Mesendoderm (in vitro differentiated cells): ENCODE measurements at regions not wholly inside any gene's neighbourhood (a gene's known extent, or its start where the extent isn't known, plus 50 kb on each side); places are given as distances from the start of the nearest gene placed in this dataset.

Source experiments
- DNase-seq: peaks from one replicate; pipeline ENCODE4 v3.0.0; 2013
- H2AK5ac ChIP-seq: 2 replicates; pipeline ENCODE4 v1.6.1; 2013; ENCODE audit warnings: low read length, inconsistent platforms
- H2BK120ac ChIP-seq: 2 replicates; pipeline ENCODE4 v1.6.1; 2013; ENCODE audit warnings: low read depth, mild to moderate bottlenecking, low read length, moderate library complexity, mixed read lengths
- H2BK15ac ChIP-seq: replicated peaks from 2 replicates; pipeline ENCODE4 v1.6.1; 2013; ENCODE audit warnings: low read depth, mild to moderate bottlenecking, moderate library complexity
- H2BK5ac ChIP-seq: 2 replicates; pipeline ENCODE4 v1.6.1; 2013; ENCODE audit warnings: low read length, inconsistent platforms
- H3K18ac ChIP-seq: 2 replicates; pipeline ENCODE4 v1.6.1; 2013; ENCODE audit warnings: mild to moderate bottlenecking, low read length, mixed read lengths
- H3K23ac ChIP-seq: one replicate; pipeline ENCODE4 v1.6.1; 2013; ENCODE audit warnings: low read length
- H3K27ac ChIP-seq: 2 replicates; pipeline ENCODE4 v1.5.1; 2013; ENCODE audit warnings: low read depth, mild to moderate bottlenecking, inconsistent platforms, low read length, moderate library complexity
- H3K27me3 ChIP-seq: 2 replicates; pipeline ENCODE4 v1.6.1; 2013; ENCODE audit warnings: low read length, control low read depth, mild to moderate bottlenecking, inconsistent platforms; ENCODE audit not compliant: insufficient read depth, poor library complexity
- H3K36me3 ChIP-seq: 2 replicates; pipeline ENCODE4 v1.6.1; 2013; ENCODE audit warnings: low read length, inconsistent platforms; ENCODE audit not compliant: control insufficient read depth, insufficient read depth
- H3K4ac ChIP-seq: one replicate; pipeline ENCODE4 v1.6.1; 2013; ENCODE audit warnings: low read depth, mild to moderate bottlenecking, low read length, moderate library complexity
- H3K4me1 ChIP-seq: 2 replicates; pipeline ENCODE4 v1.6.1; 2013; ENCODE audit warnings: low read depth, low read length, inconsistent platforms; ENCODE audit not compliant: control insufficient read depth
- H3K4me2 ChIP-seq: 2 replicates; pipeline ENCODE4 v1.6.1; 2013; ENCODE audit warnings: low read length
- H3K4me3 ChIP-seq: 2 replicates; pipeline ENCODE4 v1.5.1; 2013; ENCODE audit warnings: mild to moderate bottlenecking, low read length
- H3K56ac ChIP-seq: one replicate; pipeline ENCODE4 v1.6.1; 2013; ENCODE audit warnings: low read length
- H3K79me1 ChIP-seq: 2 replicates; pipeline ENCODE4 v1.6.1; 2013; ENCODE audit warnings: low read length, inconsistent platforms
- H3K79me2 ChIP-seq: 2 replicates; pipeline ENCODE4 v1.6.1; 2013; ENCODE audit warnings: mild to moderate bottlenecking, low read length; ENCODE audit not compliant: control insufficient read depth, insufficient read depth
- H3K9ac ChIP-seq: 2 replicates; pipeline ENCODE4 v1.6.1; 2013; ENCODE audit warnings: low read length, inconsistent platforms
- H4K5ac ChIP-seq: one replicate; pipeline ENCODE4 v1.6.1; 2013; ENCODE audit warnings: low read length
- H4K8ac ChIP-seq: one replicate; pipeline ENCODE4 v1.6.1; 2013; ENCODE audit warnings: low read depth, mild to moderate bottlenecking, control low read depth, low read length, moderate library complexity
- WGBS: extraction: QIAGEN DNeasy Blood & Tissue Kit; methylation state at CpG from one replicate; pipeline ENCODE4 v1.1.7; 2013; ENCODE audit warnings: low lambda C conversion rate, missing lambda C conversion rate; ENCODE audit not compliant: insufficient coverage; ENCODE audit errors: extremely low coverage; 5-methylcytosine and 5-hydroxymethylcytosine counted together

GRCh38 chr1:190578526-190578925, 100.9 kb upstream of the BRINP3 start:
- Histone ChIP-seq H3K79me2 (no peaks in the 10 kb centered on the region), H3K27ac (no peak overlapping the region), H3K9ac (no peak overlapping the region), H3K4me1 (no peaks in the 10 kb centered on the region), H3K4me3 (no peak overlapping the region), H3K56ac (no peak overlapping the region), H4K5ac (no peak overlapping the region), H3K79me1 (no peaks in the 10 kb centered on the region), H3K36me3 (no peaks in the 10 kb centered on the region), H3K27me3 (no peaks in the 10 kb centered on the region), H2BK5ac (no peak overlapping the region), H2AK5ac (no peak overlapping the region), H3K18ac (no peak overlapping the region), H3K23ac (no peak overlapping the region), H4K8ac (no peak overlapping the region), H3K4me2 (no peak overlapping the region), H2BK120ac (no peak overlapping the region), H3K4ac (no peak overlapping the region), H2BK15ac (no peak overlapping the region)
- no peak for DNase-seq
- no CpG with 5 or more reads among the region's 6 CpGs for WGBS

- DNase-seq: no peak
Observed at GRCh38 chr1:190579552-190580193, 102.0 kb upstream of the BRINP3 start.

GRCh38 chr1:190583862-190584261, 106.2 kb upstream of the BRINP3 start:
- no peak for DNase-seq
- Histone ChIP-seq H3K79me1 (no peaks in the 10 kb centered on the region), H3K4ac (no peak overlapping the region), H3K9ac (no peak overlapping the region), H3K27me3 (no peaks in the 10 kb centered on the region), H3K4me1 (no peaks in the 10 kb centered on the region), H3K4me3 (no peak overlapping the region), H4K8ac (no peak overlapping the region), H3K4me2 (no peak overlapping the region), H2BK120ac (no peak overlapping the region), H4K5ac (no peak overlapping the region), H3K27ac (no peak overlapping the region), H3K23ac (no peak overlapping the region), H3K36me3 (no peaks in the 10 kb centered on the region), H2AK5ac (no peak overlapping the region), H3K56ac (no peak overlapping the region), H2BK15ac (no peak overlapping the region), H3K79me2 (no peaks in the 10 kb centered on the region), H3K18ac (no peak overlapping the region), H2BK5ac (no peak overlapping the region)
- WGBS: no CpG with 5 or more reads among the region's 3 CpGs

More at GRCh38 chr1:190579552-190580193, 102.0 kb upstream of the BRINP3 start:
- H4K8ac ChIP-seq: no peak overlapping the region
- no peak overlapping the region for H3K56ac ChIP-seq
- H3K36me3 ChIP-seq: no peaks in the 10 kb centered on the region
- no peaks in the 10 kb centered on the region for H3K27me3 ChIP-seq
- no peak overlapping the region for H3K4me3 ChIP-seq
- no peaks in the 10 kb centered on the region for H3K79me1 ChIP-seq
- no peak overlapping the region for H3K27ac ChIP-seq
- H3K79me2 ChIP-seq: no peaks in the 10 kb centered on the region
- no peak overlapping the region for H3K9ac ChIP-seq
- H3K4me2 ChIP-seq: no peak overlapping the region
- no peak overlapping the region for H2BK5ac ChIP-seq
- no peak overlapping the region for H3K18ac ChIP-seq
- WGBS: no CpG with 5 or more reads among the region's 1 CpG
- no peak overlapping the region for H4K5ac ChIP-seq
- no peaks in the 10 kb centered on the region for H3K4me1 ChIP-seq
- no peak overlapping the region for H3K4ac ChIP-seq
- no peak overlapping the region for H2AK5ac ChIP-seq
- no peak overlapping the region for H2BK15ac ChIP-seq
- H3K23ac ChIP-seq: no peak overlapping the region
- H2BK120ac ChIP-seq: no peak overlapping the region

GRCh38 chr1:190588424-190588823, 110.8 kb upstream of the BRINP3 start:
- no peaks in the 10 kb centered on the region for H3K79me2 ChIP-seq
- H3K9ac ChIP-seq: no peak overlapping the region
- H3K27me3 ChIP-seq: no peaks in the 10 kb centered on the region
- H3K23ac ChIP-seq: no peak overlapping the region
- H3K36me3 ChIP-seq: no peaks in the 10 kb centered on the region
- H3K4me3 ChIP-seq: no peak overlapping the region
- H3K79me1 ChIP-seq: no peaks in the 10 kb centered on the region
- H2BK120ac ChIP-seq: no peak overlapping the region
- no peak overlapping the region for H2BK5ac ChIP-seq
- H3K18ac ChIP-seq: no peak overlapping the region
- no peak overlapping the region for H3K27ac ChIP-seq
- no peak overlapping the region for H3K4me2 ChIP-seq
- no peak overlapping the region for H4K5ac ChIP-seq
- no peak overlapping the region for H2BK15ac ChIP-seq
- H3K4ac ChIP-seq: no peak overlapping the region
- no peak overlapping the region for H2AK5ac ChIP-seq
- DNase-seq: no peak
- H3K56ac ChIP-seq: no peak overlapping the region
- no CpG with 5 or more reads among the region's 1 CpG for WGBS
- no peak overlapping the region for H4K8ac ChIP-seq
- no peaks in the 10 kb centered on the region for H3K4me1 ChIP-seq

- no peak for DNase-seq
- no peaks in the 10 kb centered on the region for H3K27me3 ChIP-seq
- H3K4me1 ChIP-seq: no peaks in the 10 kb centered on the region
- no peak overlapping the region for H3K4me2 ChIP-seq
- no peak overlapping the region for H3K18ac ChIP-seq
- no peak overlapping the region for H3K23ac ChIP-seq
- no peak overlapping the region for H4K5ac ChIP-seq
- no peak overlapping the region for H3K56ac ChIP-seq
- no peaks in the 10 kb centered on the region for H3K79me2 ChIP-seq
- H4K8ac ChIP-seq: no peak overlapping the region
- no peak overlapping the region for H3K4ac ChIP-seq
- H3K9ac ChIP-seq: no peak overlapping the region
- H3K79me1 ChIP-seq: no peaks in the 10 kb centered on the region
- no CpG with 5 or more reads among the region's 2 CpGs for WGBS
- no peak overlapping the region for H3K4me3 ChIP-seq
- no peak overlapping the region for H3K27ac ChIP-seq
- H2AK5ac ChIP-seq: no peak overlapping the region
- no peak overlapping the region for H2BK15ac ChIP-seq
- no peak overlapping the region for H2BK5ac ChIP-seq
- H3K36me3 ChIP-seq: no peaks in the 10 kb centered on the region
- no peak overlapping the region for H2BK120ac ChIP-seq
Observed at GRCh38 chr1:190595438-190595837, 117.8 kb upstream of the BRINP3 start.

- H3K23ac ChIP-seq: no peak overlapping the region
- H3K4me3 ChIP-seq: no peak overlapping the region
- H3K4ac ChIP-seq: no peak overlapping the region
- no peak overlapping the region for H3K9ac ChIP-seq
- H3K18ac ChIP-seq: no peak overlapping the region
- no peak overlapping the region for H2BK5ac ChIP-seq
- H3K27ac ChIP-seq: no peak overlapping the region
- H4K8ac ChIP-seq: no peak overlapping the region
- no CpG with 5 or more reads among the region's 1 CpG for WGBS
- H3K36me3 ChIP-seq: no peaks in the 10 kb centered on the region
- no peak overlapping the region for H2BK120ac ChIP-seq
- no peak overlapping the region for H3K4me2 ChIP-seq
- no peak overlapping the region for H2AK5ac ChIP-seq
- H3K56ac ChIP-seq: no peak overlapping the region
- no peaks in the 10 kb centered on the region for H3K27me3 ChIP-seq
- DNase-seq: no peak
- no peaks in the 10 kb centered on the region for H3K79me2 ChIP-seq
- no peak overlapping the region for H2BK15ac ChIP-seq
- no peak overlapping the region for H4K5ac ChIP-seq
- H3K79me1 ChIP-seq: no peaks in the 10 kb centered on the region
- H3K4me1 ChIP-seq: no peaks in the 10 kb centered on the region
Observed at GRCh38 chr1:190597294-190597693, 119.6 kb upstream of the BRINP3 start.
